Hindlimb muscle (tissue), 1 donor: ENCODE measurements at regions not wholly inside any gene's neighbourhood (a gene's known extent, or its start where the extent isn't known, plus 50 kb on each side); places are given as distances from the start of the nearest gene placed in this dataset.
"Not testable (repeated sequence)": the region's sequence is repeated elsewhere in the genome, so short reads cannot be mapped to it uniquely, and the experiment has no call there.

Experiments
- DNase-seq: peaks from one replicate; pipeline ENCODE4 v3.0.0-alpha.2; 2013

- not testable (repeated sequence) for DNase-seq
Observed at GRCh38 chr11:81539806-81540205, 1193.9 kb downstream of the FAM181B start.

- DNase-seq = no peak
Observed at GRCh38 chr11:81515566-81515965, 1218.1 kb downstream of the FAM181B start.

GRCh38 chr11:81497202-81497804 lies 1236.4 kb downstream of the FAM181B start:
- DNase-seq = peak; percentile 12

GRCh38 chr11:81496601-81497000 lies 1237.1 kb downstream of the FAM181B start:
- DNase-seq = no peak

GRCh38 chr11:81495699-81496292 lies 1237.9 kb downstream of the FAM181B start:
- DNase-seq = no peak

- DNase-seq = no peak
Observed at GRCh38 chr11:81494431-81494830, 1239.2 kb downstream of the FAM181B start.

GRCh38 chr11:81492923-81493445 lies 1240.7 kb downstream of the FAM181B start:
- no peak for DNase-seq

- DNase-seq = no peak
Observed at GRCh38 chr11:81487109-81487508, 1246.6 kb downstream of the FAM181B start.

- DNase-seq = no peak
Observed at GRCh38 chr11:81484196-81484595, 1249.5 kb downstream of the FAM181B start.

GRCh38 chr11:81477277-81477676 lies 1256.4 kb downstream of the FAM181B start:
- no peak for DNase-seq

- no peak for DNase-seq
Observed at GRCh38 chr11:81476345-81476744, 1257.3 kb downstream of the FAM181B start.

GRCh38 chr11:81472646-81473045 lies 1261.0 kb downstream of the FAM181B start:
- DNase-seq = no peak

- no peak for DNase-seq
Observed at GRCh38 chr11:81470446-81470845, 1263.2 kb downstream of the FAM181B start.

GRCh38 chr11:81459766-81460306 lies 1273.8 kb downstream of the FAM181B start:
- DNase-seq = no peak

GRCh38 chr11:81449588-81450156 lies 1284.0 kb downstream of the FAM181B start:
- no peak for DNase-seq

- no peak for DNase-seq
Observed at GRCh38 chr11:81444297-81444696, 1289.4 kb downstream of the FAM181B start.

- no peak for DNase-seq
Observed at GRCh38 chr11:81432333-81432732, 1301.3 kb downstream of the FAM181B start.

GRCh38 chr11:81424822-81425221 lies 1308.8 kb downstream of the FAM181B start:
- no peak for DNase-seq

GRCh38 chr11:81422402-81422801 lies 1311.3 kb downstream of the FAM181B start:
- no peak for DNase-seq

- DNase-seq = no peak
Observed at GRCh38 chr11:81421251-81421860, 1312.3 kb downstream of the FAM181B start.

- no peak for DNase-seq
Observed at GRCh38 chr11:81420668-81421250, 1312.9 kb downstream of the FAM181B start.

- DNase-seq = no peak
Observed at GRCh38 chr11:81397316-81397715, 1336.3 kb downstream of the FAM181B start.

- DNase-seq = no peak
Observed at GRCh38 chr11:81394311-81394710, 1339.4 kb downstream of the FAM181B start.
